ENCODE measurements at regions not wholly inside any gene's neighbourhood (a gene's known extent, or its start where the extent isn't known, plus 50 kb on each side); places are given as distances from the start of the nearest gene placed in this dataset.

DNA sequence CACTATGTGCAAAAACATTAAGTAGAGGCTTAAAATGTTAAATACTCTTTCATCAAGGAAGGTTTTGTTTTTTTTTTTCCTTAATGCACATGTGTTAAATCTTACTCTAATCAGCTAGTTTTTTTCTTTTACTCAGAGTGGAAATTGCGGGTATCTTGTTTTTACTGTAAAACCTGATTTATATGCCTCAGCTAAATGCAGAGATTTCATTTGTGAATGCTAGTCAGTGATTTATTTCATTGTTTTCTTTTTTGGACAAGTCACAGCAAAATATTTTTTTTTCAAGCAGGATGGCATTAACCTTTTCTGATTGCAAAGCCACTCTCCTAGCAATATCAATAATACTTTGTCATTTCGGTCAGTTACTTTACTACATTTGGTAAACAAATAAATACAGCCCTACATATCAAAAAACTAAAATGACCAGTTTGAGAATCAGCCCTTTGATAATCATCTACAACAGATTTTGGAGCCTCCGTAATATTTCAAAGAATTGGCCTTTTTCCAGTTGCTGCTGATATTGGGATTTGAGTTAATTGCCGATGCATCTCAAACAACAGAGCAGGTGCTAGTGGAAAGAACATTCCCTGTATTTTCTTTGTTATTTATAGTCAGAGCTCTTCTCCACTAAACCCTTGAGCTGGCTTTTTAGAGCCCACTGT lies 579.2 kb upstream of the ZNF608 start:
- TF ChIP-seq, protein P1, sequence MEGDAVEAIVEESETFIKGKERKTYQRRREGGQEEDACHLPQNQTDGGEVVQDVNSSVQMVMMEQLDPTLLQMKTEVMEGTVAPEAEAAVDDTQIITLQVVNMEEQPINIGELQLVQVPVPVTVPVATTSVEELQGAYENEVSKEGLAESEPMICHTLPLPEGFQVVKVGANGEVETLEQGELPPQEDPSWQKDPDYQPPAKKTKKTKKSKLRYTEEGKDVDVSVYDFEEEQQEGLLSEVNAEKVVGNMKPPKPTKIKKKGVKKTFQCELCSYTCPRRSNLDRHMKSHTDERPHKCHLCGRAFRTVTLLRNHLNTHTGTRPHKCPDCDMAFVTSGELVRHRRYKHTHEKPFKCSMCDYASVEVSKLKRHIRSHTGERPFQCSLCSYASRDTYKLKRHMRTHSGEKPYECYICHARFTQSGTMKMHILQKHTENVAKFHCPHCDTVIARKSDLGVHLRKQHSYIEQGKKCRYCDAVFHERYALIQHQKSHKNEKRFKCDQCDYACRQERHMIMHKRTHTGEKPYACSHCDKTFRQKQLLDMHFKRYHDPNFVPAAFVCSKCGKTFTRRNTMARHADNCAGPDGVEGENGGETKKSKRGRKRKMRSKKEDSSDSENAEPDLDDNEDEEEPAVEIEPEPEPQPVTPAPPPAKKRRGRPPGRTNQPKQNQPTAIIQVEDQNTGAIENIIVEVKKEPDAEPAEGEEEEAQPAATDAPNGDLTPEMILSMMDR (IDR thresholded peaks at IDR 0.05) = no peak
- no peak for TF ChIP-seq SIN3A (IDR thresholded peaks at IDR 0.05; ENCODE audit: borderline replicate concordance, insufficient read depth, low read depth, low read length)
- TF ChIP-seq, protein P2, sequence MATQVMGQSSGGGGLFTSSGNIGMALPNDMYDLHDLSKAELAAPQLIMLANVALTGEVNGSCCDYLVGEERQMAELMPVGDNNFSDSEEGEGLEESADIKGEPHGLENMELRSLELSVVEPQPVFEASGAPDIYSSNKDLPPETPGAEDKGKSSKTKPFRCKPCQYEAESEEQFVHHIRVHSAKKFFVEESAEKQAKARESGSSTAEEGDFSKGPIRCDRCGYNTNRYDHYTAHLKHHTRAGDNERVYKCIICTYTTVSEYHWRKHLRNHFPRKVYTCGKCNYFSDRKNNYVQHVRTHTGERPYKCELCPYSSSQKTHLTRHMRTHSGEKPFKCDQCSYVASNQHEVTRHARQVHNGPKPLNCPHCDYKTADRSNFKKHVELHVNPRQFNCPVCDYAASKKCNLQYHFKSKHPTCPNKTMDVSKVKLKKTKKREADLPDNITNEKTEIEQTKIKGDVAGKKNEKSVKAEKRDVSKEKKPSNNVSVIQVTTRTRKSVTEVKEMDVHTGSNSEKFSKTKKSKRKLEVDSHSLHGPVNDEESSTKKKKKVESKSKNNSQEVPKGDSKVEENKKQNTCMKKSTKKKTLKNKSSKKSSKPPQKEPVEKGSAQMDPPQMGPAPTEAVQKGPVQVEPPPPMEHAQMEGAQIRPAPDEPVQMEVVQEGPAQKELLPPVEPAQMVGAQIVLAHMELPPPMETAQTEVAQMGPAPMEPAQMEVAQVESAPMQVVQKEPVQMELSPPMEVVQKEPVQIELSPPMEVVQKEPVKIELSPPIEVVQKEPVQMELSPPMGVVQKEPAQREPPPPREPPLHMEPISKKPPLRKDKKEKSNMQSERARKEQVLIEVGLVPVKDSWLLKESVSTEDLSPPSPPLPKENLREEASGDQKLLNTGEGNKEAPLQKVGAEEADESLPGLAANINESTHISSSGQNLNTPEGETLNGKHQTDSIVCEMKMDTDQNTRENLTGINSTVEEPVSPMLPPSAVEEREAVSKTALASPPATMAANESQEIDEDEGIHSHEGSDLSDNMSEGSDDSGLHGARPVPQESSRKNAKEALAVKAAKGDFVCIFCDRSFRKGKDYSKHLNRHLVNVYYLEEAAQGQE (IDR thresholded peaks at IDR 0.05; ENCODE audit: insufficient read depth in 1 of 2, low read depth in 2 of 2, low read length in 1 of 2) = no peak
- no peak for TF ChIP-seq POLR2AphosphoS5 (IDR thresholded peaks at IDR 0.05; ENCODE audit: low read depth, low read length)
- peak; percentile 74; the same call in 1 of the 2 replicates for TF ChIP-seq TCF7L2 (IDR thresholded peaks at IDR 0.05; ENCODE audit: low read depth, low read length)
